KBM-7 (cell line): ENCODE measurements at regions not wholly inside any gene's neighbourhood (a gene's known extent, or its start where the extent isn't known, plus 50 kb on each side); places are given as distances from the start of the nearest gene placed in this dataset.
"Not testable (repeated sequence)": the region's sequence is repeated elsewhere in the genome, so short reads cannot be mapped to it uniquely, and the experiment has no call there.

ENCODE experiments used
- DNase-seq: peaks from one replicate; pipeline ENCODE4 v3.0.0-alpha.2; 2015
- in situ Hi-C: fragments of 300-500 bp; cut with MboI; formaldehyde crosslinking; loops from 2 replicates; pipeline ENCODE4 v1.14.3; 2020; ENCODE audit warnings: low sequenced_read_pairs, low pct_unique_long_range_greater_than_20kb, mixed read lengths

GRCh38 chrX:13401724-13402123 is 81.9 kb upstream of the ATXN3L start:
- in situ Hi-C loops: no loop called here
- no peak for DNase-seq

- in situ Hi-C loops: no loop called here
Measured at GRCh38 chrX:13398839-13399238, 79.0 kb upstream of the ATXN3L start.

GRCh38 chrX:13397878-13398818 is 78.3 kb upstream of the ATXN3L start:
- in situ Hi-C loops: no loop called here
- no peak for DNase-seq

More at GRCh38 chrX:13398839-13399238, 79.0 kb upstream of the ATXN3L start:
- no peak for DNase-seq

GRCh38 chrX:13396924-13397323 is 77.1 kb upstream of the ATXN3L start:
- in situ Hi-C loops: no loop called here
- no peak for DNase-seq

GRCh38 chrX:13389501-13389900 is 69.6 kb upstream of the ATXN3L start:
- DNase-seq: no peak
- in situ Hi-C loops: no loop called here

- DNase-seq: peak; percentile 61
- in situ Hi-C loops: no loop called here
Measured at GRCh38 chrX:13387666-13388494, 68.0 kb upstream of the ATXN3L start.

GRCh38 chrX:13386636-13387035 is 66.8 kb upstream of the ATXN3L start:
- no peak for DNase-seq
- in situ Hi-C loops: no loop called here

GRCh38 chrX:13386092-13386491 is 66.2 kb upstream of the ATXN3L start:
- in situ Hi-C loops: no loop called here
- no peak for DNase-seq

- DNase-seq: no peak
- in situ Hi-C loops: no loop called here
Measured at GRCh38 chrX:13383907-13384306, 64.1 kb upstream of the ATXN3L start.

GRCh38 chrX:13381514-13381913 is 61.7 kb upstream of the ATXN3L start:
- in situ Hi-C loops: no loop called here
- no peak for DNase-seq

GRCh38 chrX:13380211-13380610 is 60.4 kb upstream of the ATXN3L start:
- DNase-seq: no peak
- in situ Hi-C loops: no loop called here

GRCh38 chrX:13378562-13379518 is 59.0 kb upstream of the ATXN3L start:
- DNase-seq, in situ Hi-C loops: not testable (repeated sequence)

GRCh38 chrX:13377550-13377934 is 57.7 kb upstream of the ATXN3L start:
- in situ Hi-C loops: no loop called here

GRCh38 chrX:13376857-13377549 is 57.1 kb upstream of the ATXN3L start:
- in situ Hi-C loops: no loop called here
- peak; percentile 82 for DNase-seq

More at GRCh38 chrX:13377550-13377934, 57.7 kb upstream of the ATXN3L start:
- no peak for DNase-seq

- DNase-seq, in situ Hi-C loops: not testable (repeated sequence)
Measured at GRCh38 chrX:13375596-13375995, 55.7 kb upstream of the ATXN3L start.

GRCh38 chrX:13374364-13374763 is 54.5 kb upstream of the ATXN3L start:
- no peak for DNase-seq
- in situ Hi-C loops: no loop called here

- in situ Hi-C loops: no loop called here
- DNase-seq: no peak
Measured at GRCh38 chrX:13373431-13374187, 53.8 kb upstream of the ATXN3L start.

GRCh38 chrX:13373027-13373426 is 53.2 kb upstream of the ATXN3L start:
- DNase-seq: no peak
- in situ Hi-C loops: no loop called here
